ENCODE measurements at regions not wholly inside any gene's neighbourhood (a gene's known extent, or its start where the extent isn't known, plus 50 kb on each side); places are given as distances from the start of the nearest gene placed in this dataset.

DNA sequence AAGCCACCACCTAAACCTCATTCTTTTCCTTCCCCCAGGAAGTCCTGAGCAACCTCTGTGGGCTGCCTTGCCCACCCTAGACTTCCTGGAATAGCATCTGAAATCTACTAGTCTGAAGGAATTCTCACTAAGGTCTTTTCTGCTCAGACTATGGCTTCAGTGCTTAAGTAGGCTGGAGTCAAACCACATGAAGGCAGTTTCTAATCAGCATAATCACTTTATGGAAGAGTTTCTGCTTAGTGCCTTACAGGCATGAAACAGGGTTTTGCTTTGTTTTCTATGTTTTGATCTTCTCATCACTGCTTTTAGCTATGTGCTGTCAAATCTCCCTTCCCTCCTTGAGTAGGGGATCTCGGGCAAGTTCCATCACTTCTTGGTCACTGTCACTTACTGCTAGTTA lies 117.7 kb downstream of the WT1 start:
- ATAC-seq (no peak), DNase-seq (no peak)
- WGBS, result 93% methylated on average over 1 of the region's 1 CpG
- H3K9me3 ChIP-seq (ENCODE audit: control insufficient read depth, low read length), result no peaks in the 10 kb centered on the region
- no peaks in the 10 kb centered on the region for H3K27me3 ChIP-seq (ENCODE audit: control insufficient read depth, insufficient read depth)
- no peaks in the 10 kb centered on the region for H3K4me1 ChIP-seq (ENCODE audit: control insufficient read depth, insufficient read depth, low read length)
- intact Hi-C loops (cut with DNase I), result loop anchor here in 1 of 4 donors (5.0 kb wide), 1 partner anchor 475 kb away; the partner anchor contains the start of gene CCDC73
- no peak overlapping the region for H3K4me3 ChIP-seq (ENCODE audit: low read length)
- H3K27ac ChIP-seq (ENCODE audit: low read length), result no peak overlapping the region

DNA sequence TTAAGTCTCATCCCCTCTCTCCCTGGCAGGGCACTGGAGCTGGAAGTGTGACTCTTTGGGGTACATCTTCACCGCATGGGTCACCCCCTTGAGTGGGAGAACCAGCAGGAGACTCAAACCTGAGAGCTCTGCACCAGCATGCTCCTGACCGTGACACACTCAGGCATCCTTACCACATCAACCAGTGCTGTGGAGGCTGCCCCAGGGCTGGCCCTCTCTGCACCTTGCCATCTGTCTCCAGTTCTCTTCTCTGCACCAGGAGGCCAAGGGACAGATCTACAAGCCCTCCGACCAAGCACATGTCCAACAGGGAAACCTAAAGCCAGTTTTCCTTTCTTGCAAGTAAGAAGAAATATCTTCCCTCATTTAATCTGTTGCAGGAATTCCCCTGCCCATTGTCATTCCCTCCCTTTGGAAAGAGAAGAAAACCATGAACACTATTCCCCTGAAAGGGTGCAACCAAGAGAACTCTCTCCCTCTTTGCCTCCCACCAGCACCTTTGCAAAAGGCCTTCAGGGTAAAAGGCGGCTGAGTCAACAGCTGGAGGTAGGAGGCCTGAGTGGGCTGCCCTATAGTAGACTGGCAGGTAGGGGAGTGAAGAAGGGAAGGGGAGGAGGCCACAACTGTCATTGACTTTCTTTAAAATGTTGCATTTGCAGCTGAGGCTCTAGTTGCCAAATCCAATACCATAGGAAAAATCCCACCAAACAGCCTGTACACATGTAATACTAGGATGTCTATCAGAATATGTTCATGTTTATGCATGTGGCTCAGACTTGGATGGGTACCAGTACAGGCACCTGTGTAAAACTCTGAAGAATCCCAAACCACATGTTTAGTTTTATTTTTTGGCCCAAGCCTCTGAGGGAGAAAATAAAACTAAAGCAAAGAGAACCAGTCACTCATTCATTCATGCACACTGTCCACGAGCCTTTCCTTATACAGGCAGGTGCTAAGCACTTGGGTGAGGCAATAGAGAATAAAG lies 117.0 kb downstream of the WT1 start:
- DNase-seq (no peak), ATAC-seq (no peak)
- no peaks in the 10 kb centered on the region for H3K4me1 ChIP-seq (ENCODE audit: control insufficient read depth, insufficient read depth, low read length)
- H3K27me3 ChIP-seq (ENCODE audit: control insufficient read depth, insufficient read depth), result no peaks in the 10 kb centered on the region
- H3K4me3 ChIP-seq (ENCODE audit: low read length), result no peak overlapping the region
- WGBS, result 89% methylated on average over 5 of the region's 5 CpGs
- H3K27ac ChIP-seq (ENCODE audit: low read length), result no peak overlapping the region
- H3K9me3 ChIP-seq (ENCODE audit: control insufficient read depth, low read length), result no peaks in the 10 kb centered on the region
- intact Hi-C loops (cut with DNase I), result loop anchor here in 1 of 4 donors (5.0 kb wide), 1 partner anchor 474 kb away; the partner anchor contains the start of gene CCDC73

DNA sequence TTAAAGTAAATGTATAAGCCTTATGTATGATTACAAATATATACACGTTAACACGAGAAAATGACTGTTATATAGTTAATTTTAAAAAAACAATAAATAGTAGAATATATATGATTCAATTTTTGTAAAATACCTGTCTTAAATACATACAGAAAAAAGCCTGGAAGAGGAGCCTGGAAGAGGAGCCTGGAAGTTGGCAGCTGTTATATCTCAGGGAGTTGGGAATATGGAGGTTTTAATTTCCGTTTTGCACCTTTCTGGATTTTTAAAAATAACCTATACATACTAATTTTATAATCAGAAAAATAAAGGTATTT lies 111.6 kb downstream of the WT1 start:
- Histone ChIP-seq H3K4me3 (ENCODE audit: low read length) (no peak overlapping the region), H3K27ac (ENCODE audit: low read length) (no peak overlapping the region), H3K27me3 (ENCODE audit: control insufficient read depth, insufficient read depth) (no peaks in the 10 kb centered on the region), H3K9me3 (ENCODE audit: control insufficient read depth, low read length) (no peaks in the 10 kb centered on the region), H3K4me1 (ENCODE audit: control insufficient read depth, insufficient read depth, low read length) (no peaks in the 10 kb centered on the region)
- 15% methylated on average over 3 of the region's 3 CpGs for WGBS
- no peak for DNase-seq
- intact Hi-C loops (cut with DNase I), result loop anchor here in 3 of 4 donors (5.0 to 10.0 kb wide), 2 partner anchors 469 to 471 kb away; partner anchors contain the start of gene CCDC73 (in 3 of the 3)
- ATAC-seq, result no peak

DNA sequence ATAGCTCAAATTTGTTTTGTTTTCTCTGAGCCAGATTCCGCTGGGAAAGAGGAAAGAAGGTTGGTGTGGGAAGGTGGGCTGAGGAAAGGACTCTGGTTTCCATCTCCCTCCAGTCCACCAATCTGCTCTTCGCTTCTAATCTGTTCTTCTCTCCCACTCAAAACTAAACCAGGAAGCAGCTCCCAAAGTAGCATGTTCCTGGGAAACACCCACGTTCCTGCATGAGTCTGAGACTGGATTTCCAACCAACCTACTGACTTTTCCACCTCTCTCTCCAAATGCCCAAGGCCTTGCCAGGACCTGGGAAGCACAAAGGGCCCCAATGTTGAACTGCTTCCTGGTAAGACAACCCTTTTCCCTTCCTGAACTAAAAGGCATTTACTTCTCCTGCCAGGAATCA lies 110.2 kb downstream of the WT1 start:
- intact Hi-C loops (cut with DNase I), result loop anchor here in 1 of 4 donors (10.0 kb wide), 1 partner anchor 470 kb away; the partner anchor contains the start of gene CCDC73
- H3K9me3 ChIP-seq (ENCODE audit: control insufficient read depth, low read length), result no peaks in the 10 kb centered on the region
- DNase-seq (no peak), ATAC-seq (peak in 1 of 2 donors; percentile 56)
- H3K27ac ChIP-seq (ENCODE audit: low read length), result no peak overlapping the region
- no peaks in the 10 kb centered on the region for H3K27me3 ChIP-seq (ENCODE audit: control insufficient read depth, insufficient read depth)
- H3K4me3 ChIP-seq (ENCODE audit: low read length), result no peak overlapping the region
- WGBS, result 41% methylated on average over 3 of the region's 3 CpGs
- H3K4me1 ChIP-seq (ENCODE audit: control insufficient read depth, insufficient read depth, low read length), result no peaks in the 10 kb centered on the region

DNA sequence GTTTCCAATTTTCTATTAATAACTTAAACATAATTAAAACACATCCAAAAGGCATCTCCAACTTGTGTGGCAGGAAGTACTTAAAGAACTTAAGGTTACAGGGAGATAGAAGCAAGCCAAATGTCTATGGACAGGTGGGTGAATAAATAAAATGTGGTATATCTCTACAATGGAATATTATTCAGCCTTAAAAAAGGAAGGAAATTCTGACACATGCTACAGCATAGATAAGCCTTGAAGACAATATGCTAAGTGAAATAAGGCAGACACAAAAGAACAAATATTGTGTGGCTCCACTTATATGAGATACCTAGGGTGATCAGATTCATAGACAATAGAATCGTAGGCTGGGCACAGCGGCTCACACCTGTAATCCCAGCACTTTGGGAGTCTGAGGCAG lies 109.6 kb downstream of the WT1 start:
- Histone ChIP-seq H3K4me1 (ENCODE audit: control insufficient read depth, insufficient read depth, low read length) (no peaks in the 10 kb centered on the region), H3K27ac (ENCODE audit: low read length) (no peak overlapping the region), H3K9me3 (ENCODE audit: control insufficient read depth, low read length) (no peaks in the 10 kb centered on the region), H3K27me3 (ENCODE audit: control insufficient read depth, insufficient read depth) (no peaks in the 10 kb centered on the region), H3K4me3 (ENCODE audit: low read length) (no peak overlapping the region)
- DNase-seq, result no peak
- no peak for ATAC-seq
- intact Hi-C loops (cut with DNase I), result loop anchor here in 1 of 4 donors (10.0 kb wide), 1 partner anchor 469 kb away; the partner anchor contains the start of gene CCDC73
- 99% methylated on average over 2 of the region's 2 CpGs for WGBS

DNA sequence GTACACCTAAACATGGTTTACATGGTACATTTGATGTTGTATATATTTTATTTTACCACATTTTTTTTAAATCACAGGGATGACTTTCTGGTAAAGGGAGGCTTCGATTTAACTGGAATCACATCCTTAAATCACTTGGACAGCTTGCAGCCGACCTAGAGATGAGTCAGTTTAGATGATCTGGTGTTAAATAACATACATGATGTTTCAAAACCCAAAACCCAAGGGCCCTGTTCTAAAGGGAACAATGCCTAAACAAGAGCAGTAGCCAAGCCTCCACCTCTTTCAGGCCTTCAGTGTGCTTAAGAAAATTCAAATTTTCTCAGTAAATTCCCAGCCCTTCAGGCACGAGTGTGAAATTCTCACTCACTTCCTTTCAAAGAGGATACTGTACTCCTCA lies 108.8 kb downstream of the WT1 start:
- 86% methylated on average over 3 of the region's 3 CpGs for WGBS
- intact Hi-C loops (cut with DNase I), result loop anchor here in 1 of 4 donors (10.0 kb wide), 1 partner anchor 468 kb away; the partner anchor contains the start of gene CCDC73
- no peak overlapping the region for H3K27ac ChIP-seq (ENCODE audit: low read length)
- H3K4me1 ChIP-seq (ENCODE audit: control insufficient read depth, insufficient read depth, low read length), result no peaks in the 10 kb centered on the region
- ATAC-seq (no peak), DNase-seq (no peak)
- H3K4me3 ChIP-seq (ENCODE audit: low read length), result no peak overlapping the region
- no peaks in the 10 kb centered on the region for H3K27me3 ChIP-seq (ENCODE audit: control insufficient read depth, insufficient read depth)
- no peaks in the 10 kb centered on the region for H3K9me3 ChIP-seq (ENCODE audit: control insufficient read depth, low read length)

- H3K9me3 ChIP-seq (ENCODE audit: control insufficient read depth, low read length), result no peaks in the 10 kb centered on the region
- WGBS, result 92% methylated on average over 1 of the region's 1 CpG
- no peak overlapping the region for H3K4me3 ChIP-seq (ENCODE audit: low read length)
- DNase-seq (no peak), ATAC-seq (no peak)
- no peak overlapping the region for H3K27ac ChIP-seq (ENCODE audit: low read length)
- intact Hi-C loops (cut with DNase I), result loop anchor here in 1 of 4 donors (10.0 kb wide), 1 partner anchor 466 kb away; the partner anchor contains the start of gene CCDC73
- H3K27me3 ChIP-seq (ENCODE audit: control insufficient read depth, insufficient read depth), result no peaks in the 10 kb centered on the region
- H3K4me1 ChIP-seq (ENCODE audit: control insufficient read depth, insufficient read depth, low read length), result no peaks in the 10 kb centered on the region
These were observed 106.9 kb downstream of the WT1 start for GRCh38 chr11:32328392-32328791.

DNA sequence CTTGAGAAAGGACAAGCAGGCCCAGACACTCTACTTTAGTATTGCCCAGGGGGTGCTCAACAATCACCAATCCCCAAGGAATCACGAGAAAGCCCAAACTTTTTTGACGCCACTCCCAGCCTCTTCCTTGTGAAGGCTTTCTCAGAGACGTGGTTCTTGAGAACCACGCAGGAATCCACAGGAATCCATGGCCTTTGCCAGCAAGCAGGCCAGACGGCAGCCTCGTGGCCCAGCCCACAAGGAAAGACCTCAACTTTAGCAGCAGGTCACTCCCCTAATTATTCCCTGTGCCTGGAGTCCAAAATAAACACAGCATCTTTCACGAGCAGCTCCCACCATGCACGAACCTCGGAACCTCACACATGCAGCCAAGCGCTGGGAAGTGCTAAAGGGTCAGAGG lies 104.2 kb downstream of the WT1 start:
- H3K27me3 ChIP-seq (ENCODE audit: control insufficient read depth, insufficient read depth), result no peaks in the 10 kb centered on the region
- H3K4me1 ChIP-seq (ENCODE audit: control insufficient read depth, insufficient read depth, low read length), result no peaks in the 10 kb centered on the region
- DNase-seq (peak in 1 of 3 donors; percentile 54), ATAC-seq (no peak)
- WGBS, result 57% methylated on average over 10 of the region's 10 CpGs
- intact Hi-C loops (cut with DNase I), result no loop called here
- no peak overlapping the region for H3K27ac ChIP-seq (ENCODE audit: low read length)
- H3K4me3 ChIP-seq (ENCODE audit: low read length), result no peak overlapping the region
- no peaks in the 10 kb centered on the region for H3K9me3 ChIP-seq (ENCODE audit: control insufficient read depth, low read length)

GRCh38 chr11:32331792-32332191 lies 103.5 kb downstream of the WT1 start:
- H3K4me1 ChIP-seq (ENCODE audit: control insufficient read depth, insufficient read depth, low read length), result no peaks in the 10 kb centered on the region
- intact Hi-C loops (cut with DNase I), result no loop called here
- H3K27me3 ChIP-seq (ENCODE audit: control insufficient read depth, insufficient read depth), result no peaks in the 10 kb centered on the region
- no peaks in the 10 kb centered on the region for H3K9me3 ChIP-seq (ENCODE audit: control insufficient read depth, low read length)
- no peak overlapping the region for H3K27ac ChIP-seq (ENCODE audit: low read length)
- no peak for ATAC-seq
- 76% methylated on average over 1 of the region's 1 CpG for WGBS
- no peak overlapping the region for H3K4me3 ChIP-seq (ENCODE audit: low read length)
- no peak for DNase-seq

DNA sequence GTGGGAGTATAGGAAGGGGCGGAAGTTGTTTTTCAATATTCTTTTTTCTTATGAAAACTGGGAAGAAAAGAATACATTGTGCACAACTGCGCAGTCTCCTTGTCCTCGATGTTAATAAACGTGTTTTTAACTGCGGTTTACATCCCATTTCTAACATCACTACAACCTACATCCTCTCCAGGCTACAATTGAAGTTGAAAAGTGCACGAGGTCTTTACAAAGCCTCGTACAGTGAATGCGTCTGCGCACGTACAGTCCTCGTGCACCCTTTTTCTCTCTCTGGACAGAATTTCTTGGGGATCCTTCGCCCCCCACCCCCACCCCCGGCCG lies 102.4 kb downstream of the WT1 start:
- H3K9me3 ChIP-seq (ENCODE audit: control insufficient read depth, low read length), result no peaks in the 10 kb centered on the region
- H3K27ac ChIP-seq (ENCODE audit: low read length), result no peak overlapping the region
- peak in 1 of 2 donors; percentile 27 for ATAC-seq
- no peak for DNase-seq
- intact Hi-C loops (cut with DNase I), result no loop called here
- peak overlapping the region; percentile 44 for H3K4me3 ChIP-seq (ENCODE audit: low read length)
- WGBS, result 35% methylated on average over 14 of the region's 14 CpGs
- H3K4me1 ChIP-seq (ENCODE audit: control insufficient read depth, insufficient read depth, low read length), result no peaks in the 10 kb centered on the region
- no peaks in the 10 kb centered on the region for H3K27me3 ChIP-seq (ENCODE audit: control insufficient read depth, insufficient read depth)

DNA sequence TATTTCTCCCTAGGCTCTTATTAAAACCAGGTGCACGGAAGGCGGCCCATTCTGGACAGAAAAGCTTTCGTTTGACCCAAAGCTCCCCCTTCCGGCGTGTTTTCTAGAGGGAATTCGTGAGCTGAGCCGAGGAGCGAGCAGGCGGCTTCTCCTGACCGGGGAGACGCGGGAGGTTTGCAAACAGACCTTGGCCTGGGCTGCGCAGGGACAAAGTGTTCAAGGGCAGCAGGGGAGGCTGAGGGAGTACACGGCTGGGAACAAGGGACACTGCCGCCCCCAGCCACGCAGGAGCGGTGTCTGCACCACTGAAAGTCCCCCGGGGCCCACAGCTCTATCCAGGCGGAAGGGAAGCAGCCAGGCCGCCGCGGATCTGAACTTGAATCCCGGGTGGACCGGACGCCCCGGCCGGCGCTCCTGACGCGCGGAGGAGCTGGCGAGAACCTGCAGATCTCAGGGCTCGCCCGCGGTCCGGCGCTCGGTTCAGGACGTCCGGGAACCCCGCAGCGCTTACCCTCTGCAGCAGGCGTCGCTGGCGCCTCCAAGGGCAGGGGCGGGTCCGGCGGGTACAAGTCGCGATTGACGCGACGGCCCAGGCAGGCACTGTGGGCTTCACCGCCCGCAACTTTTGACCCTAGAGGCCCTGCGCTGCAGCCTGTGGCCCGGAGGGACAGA lies 101.9 kb downstream of the WT1 start:
- peak overlapping the region; percentile 13 for H3K27ac ChIP-seq (ENCODE audit: low read length)
- no peaks in the 10 kb centered on the region for H3K27me3 ChIP-seq (ENCODE audit: control insufficient read depth, insufficient read depth)
- ATAC-seq (peak; percentile 85 to 87), DNase-seq (peak; percentile 55 to 88 (median 80))
- WGBS, result 19% methylated on average over 57 of the region's 57 CpGs
- H3K9me3 ChIP-seq (ENCODE audit: control insufficient read depth, low read length), result no peaks in the 10 kb centered on the region
- H3K4me3 ChIP-seq (ENCODE audit: low read length), result peak overlapping the region; percentile 44
- intact Hi-C loops (cut with DNase I), result no loop called here
- no peaks in the 10 kb centered on the region for H3K4me1 ChIP-seq (ENCODE audit: control insufficient read depth, insufficient read depth, low read length)

Data from right cardiac atrium (tissue), 5 donors.